ENCODE measurements at regions not wholly inside any gene's neighbourhood (a gene's known extent, or its start where the extent isn't known, plus 50 kb on each side); places are given as distances from the start of the nearest gene placed in this dataset.

GRCh38 chr5:131000289-131000688 is 164.8 kb downstream of the HINT1 start:
- SMC1A ChIA-PET (ENCODE audit: uncharacterized antibody, unreplicated experiment) = no interaction called here
- H3K36me3 ChIP-seq (ENCODE audit: control insufficient read depth in 2 of 2, insufficient read depth in 2 of 2, low read length in 1 of 2) = no peaks in the 10 kb centered on the region
- H3K9ac ChIP-seq (ENCODE audit: control insufficient read depth, insufficient read depth, low read length) = no peak overlapping the region
- intact Hi-C loops (cut with micrococcal nuclease; ENCODE audit: unreplicated experiment) (no loop called here), in situ Hi-C loops (cut with MboI) (no loop called here)
- TF ChIP-seq ATF2 (IDR thresholded peaks at IDR 0.05; ENCODE audit: low read length) (no peak), SMC3 (IDR thresholded peaks at IDR 0.05; ENCODE audit: borderline replicate concordance, low read length) (no peak), RBBP5 (conservative IDR thresholded peaks at IDR 0.05) (no peak), RCOR1 (conservative IDR thresholded peaks at IDR 0.05; ENCODE audit: low read depth, low read length) (no peak), ZZZ3 (IDR thresholded peaks at IDR 0.05; ENCODE audit: control insufficient read depth, insufficient read length, low read depth) (no peak), EGR1 (IDR thresholded peaks at IDR 0.05; ENCODE audit: borderline replicate concordance in 1 of 2, low read depth in 2 of 2, low read length in 2 of 2) (no peak), MTA3 (IDR thresholded peaks at IDR 0.05; ENCODE audit: borderline replicate concordance, low read length) (no peak), CEBPB (IDR thresholded peaks at IDR 0.05; ENCODE audit: borderline replicate concordance in 1 of 2, low read depth in 2 of 2, low read length in 2 of 2) (no peak), PRDM15 (CRISPR knock-in tag; IDR thresholded peaks at IDR 0.05) (no peak), ZNF274 (IDR thresholded peaks at IDR 0.05; ENCODE audit: insufficient read depth, insufficient read length) (no peak), TAF1 (IDR thresholded peaks at IDR 0.05; ENCODE audit: borderline replicate concordance, low read depth, low read length) (no peak)
- TF ChIP-seq, protein P1, sequence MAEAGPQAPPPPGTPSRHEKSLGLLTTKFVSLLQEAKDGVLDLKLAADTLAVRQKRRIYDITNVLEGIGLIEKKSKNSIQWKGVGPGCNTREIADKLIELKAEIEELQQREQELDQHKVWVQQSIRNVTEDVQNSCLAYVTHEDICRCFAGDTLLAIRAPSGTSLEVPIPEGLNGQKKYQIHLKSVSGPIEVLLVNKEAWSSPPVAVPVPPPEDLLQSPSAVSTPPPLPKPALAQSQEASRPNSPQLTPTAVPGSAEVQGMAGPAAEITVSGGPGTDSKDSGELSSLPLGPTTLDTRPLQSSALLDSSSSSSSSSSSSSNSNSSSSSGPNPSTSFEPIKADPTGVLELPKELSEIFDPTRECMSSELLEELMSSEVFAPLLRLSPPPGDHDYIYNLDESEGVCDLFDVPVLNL (IDR thresholded peaks at IDR 0.05; ENCODE audit: low read depth, low read length) = no peak
- TF ChIP-seq, protein P2, sequence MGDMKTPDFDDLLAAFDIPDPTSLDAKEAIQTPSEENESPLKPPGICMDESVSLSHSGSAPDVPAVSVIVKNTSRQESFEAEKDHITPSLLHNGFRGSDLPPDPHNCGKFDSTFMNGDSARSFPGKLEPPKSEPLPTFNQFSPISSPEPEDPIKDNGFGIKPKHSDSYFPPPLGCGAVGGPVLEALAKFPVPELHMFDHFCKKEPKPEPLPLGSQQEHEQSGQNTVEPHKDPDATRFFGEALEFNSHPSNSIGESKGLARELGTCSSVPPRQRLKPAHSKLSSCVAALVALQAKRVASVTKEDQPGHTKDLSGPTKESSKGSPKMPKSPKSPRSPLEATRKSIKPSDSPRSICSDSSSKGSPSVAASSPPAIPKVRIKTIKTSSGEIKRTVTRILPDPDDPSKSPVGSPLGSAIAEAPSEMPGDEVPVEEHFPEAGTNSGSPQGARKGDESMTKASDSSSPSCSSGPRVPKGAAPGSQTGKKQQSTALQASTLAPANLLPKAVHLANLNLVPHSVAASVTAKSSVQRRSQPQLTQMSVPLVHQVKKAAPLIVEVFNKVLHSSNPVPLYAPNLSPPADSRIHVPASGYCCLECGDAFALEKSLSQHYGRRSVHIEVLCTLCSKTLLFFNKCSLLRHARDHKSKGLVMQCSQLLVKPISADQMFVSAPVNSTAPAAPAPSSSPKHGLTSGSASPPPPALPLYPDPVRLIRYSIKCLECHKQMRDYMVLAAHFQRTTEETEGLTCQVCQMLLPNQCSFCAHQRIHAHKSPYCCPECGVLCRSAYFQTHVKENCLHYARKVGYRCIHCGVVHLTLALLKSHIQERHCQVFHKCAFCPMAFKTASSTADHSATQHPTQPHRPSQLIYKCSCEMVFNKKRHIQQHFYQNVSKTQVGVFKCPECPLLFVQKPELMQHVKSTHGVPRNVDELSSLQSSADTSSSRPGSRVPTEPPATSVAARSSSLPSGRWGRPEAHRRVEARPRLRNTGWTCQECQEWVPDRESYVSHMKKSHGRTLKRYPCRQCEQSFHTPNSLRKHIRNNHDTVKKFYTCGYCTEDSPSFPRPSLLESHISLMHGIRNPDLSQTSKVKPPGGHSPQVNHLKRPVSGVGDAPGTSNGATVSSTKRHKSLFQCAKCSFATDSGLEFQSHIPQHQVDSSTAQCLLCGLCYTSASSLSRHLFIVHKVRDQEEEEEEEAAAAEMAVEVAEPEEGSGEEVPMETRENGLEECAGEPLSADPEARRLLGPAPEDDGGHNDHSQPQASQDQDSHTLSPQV (IDR thresholded peaks at IDR 0.05) = no peak
- H3K27ac ChIP-seq (ENCODE audit: control insufficient read depth, insufficient read depth) = no peak overlapping the region
- H2AFZ ChIP-seq (ENCODE audit: control insufficient read depth, low read depth, low read length) = no peak overlapping the region
- FAIRE-seq = peak; percentile 31
- H4K20me1 ChIP-seq (ENCODE audit: control insufficient read depth, insufficient read depth) = no peaks in the 10 kb centered on the region
- no peak overlapping the region for H3K4me2 ChIP-seq (ENCODE audit: control insufficient read depth, insufficient read depth)
- RAD21 ChIA-PET (ENCODE audit: unreplicated experiment) = no interaction called here
- H3K79me2 ChIP-seq (ENCODE audit: control insufficient read depth, insufficient read depth, low read length) = no peaks in the 10 kb centered on the region
- H3K27me3 ChIP-seq (replicated peaks in 1 of 2; ENCODE audit: control insufficient read depth in 2 of 2, insufficient read depth in 2 of 2, low read length in 1 of 2) = no peaks in the 10 kb centered on the region
- POLR2A ChIA-PET = no interaction called here
- no peaks in the 10 kb centered on the region for H3K4me1 ChIP-seq (ENCODE audit: control insufficient read depth, insufficient read depth, low read length)
- no peak for DNase-seq (ENCODE audit: low read depth, low spot score)
- H3K9me3 ChIP-seq (replicated peaks; ENCODE audit: control insufficient read depth, insufficient read depth, low read length) = no peaks in the 10 kb centered on the region
- BruUV-seq (replicated peaks) = no TSS peak
- ATAC-seq = no peak
- CTCF ChIA-PET = no interaction called here
- no peak overlapping the region for H3K4me3 ChIP-seq
